ENCODE measurements at regions not wholly inside any gene's neighbourhood (a gene's known extent, or its start where the extent isn't known, plus 50 kb on each side); places are given as distances from the start of the nearest gene placed in this dataset.

- no peak for TF ChIP-seq CTCF (conservative IDR thresholded peaks at IDR 0.05)
- TF ChIP-seq ZFX (IDR thresholded peaks at IDR 0.05): no peak
Measured at GRCh38 chr9:110087605-110088004, 120.4 kb downstream of the C9orf152 start.
